A172 (cell line): ENCODE measurements at regions not wholly inside any gene's neighbourhood (a gene's known extent, or its start where the extent isn't known, plus 50 kb on each side); places are given as distances from the start of the nearest gene placed in this dataset.
"Not testable (repeated sequence)": the region's sequence is repeated elsewhere in the genome, so short reads cannot be mapped to it uniquely, and the experiment has no call there.

ENCODE experiments used
- DNase-seq: peaks from one replicate; pipeline ENCODE4 v3.0.0-alpha.2; 2015; ENCODE audit warnings: low spot score

DNA sequence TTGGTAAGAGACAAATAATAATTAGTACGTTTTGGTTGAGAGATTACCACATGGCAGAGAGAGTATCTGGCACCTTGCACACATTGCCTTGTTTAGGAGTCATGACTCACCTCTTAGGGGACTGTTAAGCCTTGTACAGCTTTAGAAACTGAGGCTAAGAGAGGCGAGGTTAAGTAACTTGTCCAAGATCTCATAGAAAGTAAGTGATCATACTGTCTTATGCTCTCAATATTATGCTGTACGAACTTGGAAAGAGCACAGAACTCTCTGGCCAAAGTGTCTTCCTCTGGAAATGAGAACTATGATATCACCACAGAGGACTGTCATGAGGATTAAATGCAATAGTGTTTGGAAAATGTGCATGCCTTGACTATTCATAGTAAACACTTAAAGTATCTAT lies 249.0 kb downstream of the UTRN start:
- no peak for DNase-seq

DNA sequence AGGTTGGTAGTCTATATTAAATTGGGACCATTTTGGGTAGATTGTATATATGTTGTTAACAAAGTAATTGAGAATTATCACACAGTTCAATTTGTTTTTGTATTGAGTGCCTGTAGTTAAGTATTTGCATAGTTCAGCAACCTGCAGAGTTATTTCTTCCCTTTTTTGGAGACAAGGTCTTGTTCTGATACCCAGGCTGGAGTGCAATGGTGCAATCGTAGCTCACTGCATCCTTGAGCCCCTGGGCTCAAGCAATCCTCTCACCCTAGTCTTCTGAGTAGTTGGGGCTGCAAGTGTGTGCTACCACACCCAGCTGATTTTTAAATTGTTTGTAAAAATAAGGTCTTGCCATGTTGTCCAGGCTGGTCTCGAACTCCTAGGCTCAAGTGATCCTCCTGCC lies 250.5 kb downstream of the UTRN start:
- no peak for DNase-seq

DNA sequence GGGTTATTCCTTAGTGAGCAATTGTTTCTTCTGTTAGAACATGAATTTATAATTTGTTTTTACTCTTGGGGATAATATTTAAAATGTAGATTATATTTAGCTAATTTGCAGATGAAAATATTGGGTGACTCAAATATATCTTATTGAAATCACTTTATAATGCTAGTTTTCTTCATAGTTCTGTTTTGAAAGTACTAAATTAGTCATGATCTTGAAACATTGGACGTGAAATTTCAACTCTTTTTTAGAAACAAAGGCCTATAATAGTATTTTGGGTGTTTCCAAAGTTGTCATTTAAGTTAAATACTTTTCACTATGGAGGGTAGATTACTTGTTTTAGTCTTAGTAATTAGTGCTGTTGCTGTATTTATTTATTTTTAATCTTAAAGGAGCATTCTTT lies 250.9 kb downstream of the UTRN start:
- DNase-seq, result no peak

DNA sequence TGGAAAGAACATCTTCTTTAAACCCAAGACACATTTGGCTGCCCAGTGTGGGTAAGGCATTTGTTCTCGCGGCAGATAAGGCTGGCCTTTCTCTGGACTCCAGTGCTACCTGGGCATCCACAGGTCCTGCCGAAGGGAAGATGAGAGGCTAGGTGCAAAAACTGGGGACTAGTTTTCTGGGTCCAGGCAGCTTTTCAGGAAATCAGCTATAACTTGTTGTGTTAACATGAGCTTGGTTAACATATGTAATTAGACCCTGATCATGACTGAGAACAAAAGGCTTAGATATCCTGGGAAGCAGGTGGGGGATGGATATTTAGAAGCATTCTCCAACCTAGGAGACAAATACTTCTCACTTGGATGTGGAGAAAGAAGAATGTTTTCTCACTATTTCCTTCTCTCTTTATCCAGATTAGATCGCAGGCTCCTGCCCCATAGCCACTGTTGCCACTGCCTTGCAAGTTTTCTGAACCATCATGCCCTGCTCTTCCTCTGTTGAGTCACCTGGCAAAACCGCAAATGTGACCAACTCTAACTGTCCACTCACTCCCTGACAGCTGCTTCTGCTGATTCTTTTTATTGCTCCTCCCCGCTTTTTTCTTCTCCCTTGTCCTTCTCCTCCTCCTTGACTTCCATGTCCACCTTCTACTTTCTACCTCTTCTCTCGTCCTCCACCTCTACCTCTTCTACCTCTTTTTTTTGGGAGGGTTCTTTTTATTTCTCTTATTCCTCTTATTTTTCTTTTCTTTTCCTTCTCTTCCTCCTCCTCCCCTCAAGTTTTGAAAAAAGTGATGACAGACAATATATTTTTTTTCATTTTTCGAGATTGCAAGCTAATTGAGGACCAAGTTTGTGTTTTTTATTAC lies 258.1 kb downstream of the UTRN start:
- DNase-seq, result peak; percentile 90

DNA sequence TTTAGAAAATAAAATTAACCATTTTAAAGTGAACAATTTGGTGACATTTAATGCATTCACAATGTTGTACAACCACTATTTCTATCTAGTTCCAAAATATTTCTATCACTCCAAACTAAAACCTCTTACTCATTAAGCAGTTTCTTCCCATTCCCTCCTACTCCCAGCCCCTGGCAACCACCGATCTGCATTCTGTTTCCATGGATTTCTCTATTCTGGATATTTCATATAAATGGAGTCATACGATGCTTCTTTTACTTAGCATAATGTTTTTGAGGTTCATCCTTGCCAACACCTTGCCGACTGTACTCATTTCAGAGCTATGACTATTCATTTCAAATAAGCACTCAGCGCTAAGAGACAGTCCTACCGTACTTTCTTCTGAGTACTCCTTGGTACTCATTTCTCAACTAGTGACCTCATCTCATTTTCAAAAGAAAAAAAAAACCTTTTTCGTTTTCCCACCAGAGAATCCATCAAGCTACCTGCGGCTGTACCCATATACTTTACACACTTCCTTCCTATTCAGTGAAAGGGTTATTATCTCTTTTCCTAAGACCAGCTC lies 259.2 kb downstream of the UTRN start:
- no peak for DNase-seq

DNA sequence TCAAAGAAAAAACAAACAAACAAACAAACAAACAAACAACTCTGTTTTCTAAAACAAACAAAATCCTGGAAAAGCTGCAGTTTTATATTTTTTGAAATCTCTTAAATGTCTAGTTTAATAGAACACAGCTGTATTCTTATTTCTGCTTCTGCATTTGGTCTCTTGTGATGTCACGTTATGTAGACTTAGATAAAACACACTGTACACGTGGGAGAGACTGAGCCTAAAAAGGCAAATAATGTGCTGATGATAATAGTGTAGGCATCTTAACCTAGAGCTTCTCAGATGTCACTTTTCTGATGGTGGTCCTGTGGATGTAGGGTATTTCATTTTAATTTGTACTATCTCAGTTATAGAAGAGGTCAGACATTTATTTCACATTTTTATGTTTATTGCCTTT lies 261.7 kb downstream of the UTRN start:
- DNase-seq, result no peak

DNA sequence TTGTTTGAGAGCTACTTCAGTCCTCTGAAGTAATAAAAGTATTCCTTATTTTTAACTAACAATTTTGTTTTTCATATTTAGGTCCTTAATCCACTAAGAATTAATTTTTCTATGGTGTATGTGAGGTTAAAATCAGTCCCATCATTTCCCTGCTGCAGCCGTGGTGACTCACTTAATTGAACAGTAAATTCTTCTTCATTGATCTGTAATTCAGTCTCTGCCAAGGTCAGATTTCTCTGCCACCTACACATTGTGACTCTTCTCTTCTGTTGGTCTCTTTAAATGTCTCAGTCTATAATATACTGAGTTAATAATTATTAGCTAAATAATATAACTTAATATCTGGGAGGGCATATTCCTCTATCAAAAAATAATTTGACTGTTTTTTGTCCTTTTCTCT lies 262.3 kb downstream of the UTRN start:
- no peak for DNase-seq

DNA sequence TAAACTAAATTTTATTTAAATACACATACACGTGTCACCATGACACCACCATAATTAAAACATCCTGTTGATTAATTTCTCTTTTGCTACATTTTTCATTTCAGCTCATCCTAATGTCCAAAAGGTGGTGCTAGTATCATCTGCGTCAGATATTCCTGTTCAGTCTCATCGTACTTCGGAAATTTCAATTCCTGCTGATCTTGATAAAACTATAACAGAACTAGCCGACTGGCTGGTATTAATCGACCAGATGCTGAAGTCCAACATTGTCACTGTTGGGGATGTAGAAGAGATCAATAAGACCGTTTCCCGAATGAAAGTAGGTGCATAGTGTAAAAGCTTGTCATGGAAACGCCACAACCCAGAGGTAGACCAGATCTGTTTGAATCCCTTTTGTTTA lies 263.4 kb downstream of the UTRN start:
- no peak for DNase-seq

DNA sequence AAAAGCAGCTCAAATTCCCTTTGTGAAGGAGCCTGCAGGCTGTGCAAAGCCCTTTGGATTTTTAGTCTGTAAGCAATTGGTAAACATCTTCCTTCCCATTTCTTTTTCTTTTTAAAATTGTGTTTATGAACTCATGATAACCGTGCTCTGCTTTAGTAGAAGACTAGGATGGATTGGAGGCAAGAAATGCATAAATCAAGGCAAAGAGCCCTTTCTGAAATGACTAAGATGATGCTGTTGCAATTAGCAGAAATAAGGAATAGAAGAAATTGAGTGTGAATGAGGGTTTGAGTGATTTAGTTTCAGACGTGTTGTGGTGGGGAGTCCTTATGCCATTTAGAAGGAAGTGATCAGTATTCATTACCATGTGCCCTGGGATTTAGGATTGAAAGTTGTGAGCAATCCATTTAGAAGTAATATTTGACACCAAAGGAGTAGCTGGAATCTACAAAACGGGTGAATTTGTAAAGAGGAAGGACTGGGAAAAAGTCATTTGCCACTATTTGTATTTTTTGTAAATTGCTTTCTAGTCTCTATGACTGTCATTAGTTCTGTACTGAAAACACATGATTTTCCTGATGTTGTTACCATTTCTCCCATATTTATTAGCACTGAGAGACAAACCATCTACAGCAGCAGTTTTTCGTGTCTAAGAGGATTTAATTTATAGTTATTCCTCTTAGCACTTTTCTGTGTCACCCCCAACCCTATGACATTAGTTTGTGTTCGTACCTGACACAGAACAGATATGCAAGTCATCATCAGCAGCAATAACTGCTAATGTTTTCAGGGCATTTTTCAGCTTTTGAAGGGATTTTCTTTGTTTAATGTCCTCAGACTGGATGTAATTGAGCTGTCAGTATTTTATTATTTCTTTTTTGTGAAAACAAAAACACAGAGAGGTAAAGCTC lies 265.0 kb downstream of the UTRN start:
- DNase-seq, result no peak

DNA sequence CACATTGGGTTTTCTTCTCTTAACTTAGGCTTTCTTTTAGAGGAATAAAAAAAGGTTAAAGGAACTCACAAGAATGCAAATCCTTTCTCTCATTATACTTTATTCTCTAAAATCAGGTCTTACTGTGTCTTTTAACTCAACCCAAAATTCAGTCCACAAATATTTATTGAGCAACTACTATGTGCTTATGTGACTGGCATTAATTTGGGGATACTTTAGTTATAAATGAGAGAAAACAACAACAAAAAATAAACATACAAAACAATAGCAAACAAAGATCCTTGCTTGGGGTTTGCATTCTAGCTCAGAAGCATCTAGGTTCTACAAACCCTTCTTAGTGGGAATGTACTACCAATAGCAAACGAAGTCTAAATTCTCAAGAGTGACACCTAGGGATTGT lies 266.2 kb downstream of the UTRN start:
- DNase-seq, result no peak

DNA sequence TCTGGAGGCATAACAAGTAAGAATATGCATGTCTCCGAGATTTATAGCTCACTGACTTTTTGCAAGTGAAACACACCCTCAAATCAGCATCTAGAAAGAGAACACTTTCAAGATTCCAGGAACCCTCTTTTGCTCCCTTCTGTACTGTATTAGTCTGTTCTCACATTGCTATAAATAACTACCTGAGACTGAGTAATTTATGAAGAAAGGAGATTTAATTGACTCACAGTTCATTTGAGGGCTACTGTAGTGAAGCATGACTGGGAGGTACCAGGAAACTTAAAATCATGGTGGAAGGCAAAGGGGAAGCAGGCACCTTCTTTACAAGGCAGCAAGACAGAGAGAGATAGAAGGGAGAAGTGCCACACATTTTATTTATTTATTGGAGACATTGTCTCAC lies 269.9 kb downstream of the UTRN start:
- no peak for DNase-seq

DNA sequence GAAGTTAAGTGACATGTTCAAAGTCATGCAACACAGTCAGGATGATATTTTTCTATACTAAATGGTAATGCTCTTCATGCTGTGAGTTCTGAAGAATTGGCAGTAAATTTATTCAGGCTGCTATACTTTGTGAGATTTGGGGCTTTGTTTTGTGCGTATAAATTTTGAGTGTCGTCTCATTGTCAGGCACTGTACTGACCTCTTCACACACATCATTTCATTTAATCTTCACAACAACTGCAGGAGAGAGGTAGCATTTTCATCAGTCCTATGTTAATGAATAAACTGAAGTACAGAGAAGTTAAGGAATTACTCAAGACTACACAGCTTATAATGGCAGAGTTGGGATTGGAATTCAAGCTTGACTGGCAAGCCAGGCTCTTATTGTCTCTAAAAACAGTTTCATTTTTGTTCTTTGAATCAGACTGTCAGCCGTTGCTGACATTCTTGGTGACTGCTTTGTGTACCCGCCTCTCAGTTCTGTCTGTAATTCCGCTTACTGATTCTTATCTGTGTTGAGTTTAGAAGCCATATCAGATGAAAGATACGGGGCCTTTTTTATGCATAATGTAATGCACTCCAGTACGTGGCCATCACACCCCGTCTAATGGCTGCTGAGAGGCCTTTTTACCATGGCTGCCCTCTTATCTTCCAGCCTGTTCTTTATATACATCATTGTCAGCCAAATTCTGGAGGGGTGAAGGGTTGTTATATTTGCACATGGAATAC lies 274.9 kb downstream of the UTRN start:
- DNase-seq, result no peak

DNA sequence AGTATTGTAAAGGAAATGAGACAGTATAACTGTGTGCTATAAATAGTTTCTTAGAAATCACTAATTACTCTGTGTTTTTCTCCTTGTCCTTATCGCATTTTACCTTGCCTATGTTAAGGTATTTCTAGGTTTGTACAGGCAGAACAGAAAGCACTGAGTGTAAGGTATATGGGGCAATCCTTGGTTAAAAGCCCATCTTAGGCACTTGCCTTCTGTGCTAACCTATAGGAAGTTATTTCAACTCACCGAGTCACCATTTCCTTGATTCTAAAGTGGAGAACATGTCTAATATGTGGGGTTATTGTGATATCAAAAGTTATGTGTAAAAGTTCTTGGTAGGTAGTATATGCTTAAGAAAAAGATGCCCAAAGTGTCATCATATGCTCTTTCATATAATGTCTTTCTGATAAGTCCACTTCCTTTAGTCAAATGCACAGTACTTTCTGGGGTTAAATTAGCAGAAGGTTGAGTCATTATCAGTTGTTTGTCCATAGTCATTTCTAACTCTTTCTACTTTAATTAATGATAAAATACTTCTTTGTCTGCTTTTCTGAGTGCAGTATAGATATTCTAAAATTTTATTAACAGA lies 276.4 kb downstream of the UTRN start:
- DNase-seq, result no peak

DNA sequence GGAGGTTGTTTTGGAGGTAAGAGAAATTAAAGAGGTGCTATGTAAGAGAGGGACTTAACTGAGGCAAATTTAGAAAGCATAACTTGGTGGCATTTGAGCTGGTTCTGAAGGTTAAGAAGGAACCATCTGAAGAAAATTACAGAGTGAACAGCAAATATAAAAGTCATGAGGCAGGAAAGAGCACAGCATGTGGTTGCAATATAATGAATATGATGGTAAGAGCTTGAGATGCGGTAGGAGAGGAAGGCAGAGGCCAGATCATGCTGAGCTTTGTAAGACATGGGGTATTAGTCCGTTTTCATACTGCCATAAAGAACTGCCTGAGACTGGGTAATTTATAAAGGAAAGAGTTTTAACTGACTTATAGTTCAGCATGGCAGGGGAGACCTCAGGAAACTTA lies 279.1 kb downstream of the UTRN start:
- DNase-seq, result no peak

DNA sequence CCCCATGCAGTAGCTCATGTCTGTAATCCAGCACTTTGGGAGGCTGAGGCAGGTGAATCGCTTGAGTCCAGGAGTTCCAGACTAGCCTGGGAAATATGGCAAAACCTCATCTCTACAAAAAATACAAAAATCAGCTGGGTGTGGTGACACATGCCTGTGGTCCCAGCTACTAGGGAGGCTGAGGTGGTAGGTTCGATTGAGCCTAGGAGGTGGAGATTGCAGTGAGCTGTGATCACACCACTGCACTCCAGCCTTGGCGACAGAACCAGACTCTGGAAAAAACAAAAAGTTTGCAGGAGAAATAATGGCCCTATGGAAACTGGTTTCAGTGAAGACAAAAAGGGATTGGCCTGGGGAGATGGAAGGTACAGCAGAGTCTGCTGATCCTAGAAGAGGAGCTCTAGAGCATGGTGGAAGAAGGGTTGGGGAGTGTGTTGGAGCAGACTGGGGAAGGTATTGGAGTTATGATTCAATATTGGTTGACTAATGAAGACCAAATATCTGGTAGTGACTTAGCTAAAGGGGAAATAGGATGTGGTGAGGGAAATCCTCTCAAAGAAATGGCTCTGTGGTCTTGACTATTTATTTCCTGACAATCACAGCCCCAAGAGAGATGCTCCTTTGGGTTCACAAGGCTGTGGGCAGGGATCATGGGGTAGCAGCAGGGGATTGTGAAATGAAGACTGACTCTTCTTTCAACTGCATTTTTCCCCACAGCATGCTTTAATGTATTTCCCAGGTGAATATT lies 281.9 kb downstream of the UTRN start:
- DNase-seq, result no peak

DNA sequence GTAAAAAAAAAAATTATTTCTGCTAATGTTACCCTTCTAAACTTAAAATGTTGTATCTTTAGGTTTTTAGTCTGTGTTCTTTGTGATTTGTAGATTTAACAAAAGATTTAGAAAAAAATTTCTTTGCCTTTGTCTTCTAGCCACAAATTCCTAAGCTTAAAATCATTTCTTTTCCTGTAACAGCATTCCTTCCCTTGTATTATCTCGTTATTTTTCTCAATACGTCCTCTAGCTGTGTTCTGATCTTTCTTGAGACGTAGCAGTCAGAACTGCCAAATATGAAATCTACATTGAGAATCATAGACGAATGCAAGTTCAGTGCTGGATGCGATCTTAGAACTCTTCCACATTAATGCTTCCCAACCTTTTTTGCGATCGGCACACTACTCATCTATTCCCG lies 283.1 kb downstream of the UTRN start:
- no peak for DNase-seq

DNA sequence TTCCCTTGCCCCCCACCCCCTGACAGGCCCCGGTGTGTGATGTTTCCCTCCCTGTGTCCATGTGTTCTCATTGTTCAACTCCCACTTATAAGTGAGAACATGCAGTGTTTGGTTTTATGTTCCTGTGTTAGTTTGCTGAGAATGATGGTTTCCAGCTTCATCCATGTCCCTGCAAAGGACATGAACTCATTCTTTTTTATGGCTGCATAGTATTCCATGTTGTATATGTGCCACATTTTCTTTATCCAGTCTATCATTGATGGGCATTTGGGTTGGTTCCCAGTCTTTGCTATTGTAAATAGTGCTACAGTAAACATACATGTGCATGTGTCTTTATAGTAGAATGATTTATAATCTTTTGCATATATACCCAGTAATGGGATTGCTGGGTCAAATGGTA lies 287.4 kb downstream of the UTRN start:
- not testable (repeated sequence) for DNase-seq

DNA sequence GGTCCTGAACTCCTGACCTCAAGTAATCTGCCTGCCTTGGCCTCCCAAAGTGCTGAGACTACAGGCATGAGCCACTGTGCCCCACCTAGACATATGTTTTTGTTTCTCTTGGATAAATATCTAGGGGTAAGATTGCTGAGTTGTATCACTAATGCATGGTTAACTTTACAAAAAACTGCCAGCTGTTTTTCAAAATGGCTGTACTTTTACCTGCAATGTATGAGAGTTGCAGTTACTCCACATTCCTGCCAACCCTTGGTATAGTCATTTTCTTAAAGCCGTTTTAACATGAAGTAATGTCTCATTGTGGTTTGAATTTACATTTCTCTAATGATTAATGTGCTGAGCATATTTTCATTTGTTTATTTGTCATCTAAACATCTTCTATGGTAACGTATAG lies 289.7 kb downstream of the UTRN start:
- DNase-seq, result no peak

DNA sequence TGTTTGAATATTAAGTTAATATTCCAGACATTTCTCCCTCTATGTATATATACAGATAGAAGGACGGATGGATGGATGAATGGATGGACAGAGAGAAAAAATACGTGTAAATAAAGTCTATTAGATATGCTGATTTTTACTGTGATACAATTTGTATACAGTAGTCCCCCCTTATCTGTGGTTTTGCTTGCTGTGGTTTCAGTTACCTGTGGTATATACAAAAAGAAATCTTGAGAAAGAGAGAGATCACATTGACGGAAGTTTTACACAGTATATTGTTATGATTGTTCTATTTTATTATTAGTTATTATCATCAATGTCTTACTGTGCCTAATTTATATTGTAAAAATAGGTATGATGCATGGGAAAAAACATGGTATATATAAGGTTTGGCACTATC lies 290.2 kb downstream of the UTRN start:
- DNase-seq, result no peak

DNA sequence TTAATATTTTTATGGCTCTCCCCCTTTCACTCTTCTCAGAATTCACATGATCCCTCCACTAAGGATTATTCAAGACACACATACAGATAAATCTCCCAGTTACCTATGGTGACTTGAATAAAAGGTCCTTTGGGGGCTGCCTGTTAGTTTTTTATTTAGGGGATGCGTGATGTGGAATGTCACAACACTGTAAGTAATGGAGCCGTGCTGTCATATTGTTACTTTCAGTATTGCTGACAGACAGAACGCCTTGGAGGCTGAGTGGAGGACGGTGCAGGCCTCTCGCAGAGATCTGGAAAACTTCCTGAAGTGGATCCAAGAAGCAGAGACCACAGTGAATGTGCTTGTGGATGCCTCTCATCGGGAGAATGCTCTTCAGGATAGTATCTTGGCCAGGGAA lies 291.7 kb downstream of the UTRN start:
- no peak for DNase-seq
